ENCODE measurements at regions not wholly inside any gene's neighbourhood (a gene's known extent, or its start where the extent isn't known, plus 50 kb on each side); places are given as distances from the start of the nearest gene placed in this dataset.
"Not testable (repeated sequence)": the region's sequence is repeated elsewhere in the genome, so short reads cannot be mapped to it uniquely, and the experiment has no call there.

DNA sequence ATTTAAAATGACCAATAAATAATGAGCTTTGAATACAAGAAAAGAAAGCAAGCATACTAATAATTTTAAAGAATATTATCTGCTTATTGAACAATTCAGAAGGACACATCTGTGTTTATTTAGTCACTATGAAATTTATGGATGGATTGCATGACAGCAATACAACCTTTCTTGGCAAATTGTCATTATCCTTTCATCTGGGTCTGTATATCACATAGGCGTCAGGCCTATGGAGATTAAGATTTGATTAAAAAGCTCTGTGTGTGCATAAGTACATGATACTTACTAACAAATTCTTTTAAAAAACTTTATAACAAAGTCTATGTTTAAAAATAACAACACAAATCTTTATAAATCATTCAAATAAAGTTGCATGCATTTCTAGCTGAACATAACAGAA is 1394.4 kb downstream of the KHDRBS2 start:
- intact Hi-C loops (cut with DNase I) = no loop called here
- Histone ChIP-seq H3K36me3 (no peaks in the 10 kb centered on the region), H3K9me3 (peaks cover 0 to 5% of the 10 kb centered on the region in 2 donors), H3K27me3 (no peaks in the 10 kb centered on the region), H3K4me1 (no peaks in the 10 kb centered on the region), H3K27ac (no peak overlapping the region), H3K4me3 (no peak overlapping the region)
- no peak for ATAC-seq
- TF ChIP-seq, protein P1, sequence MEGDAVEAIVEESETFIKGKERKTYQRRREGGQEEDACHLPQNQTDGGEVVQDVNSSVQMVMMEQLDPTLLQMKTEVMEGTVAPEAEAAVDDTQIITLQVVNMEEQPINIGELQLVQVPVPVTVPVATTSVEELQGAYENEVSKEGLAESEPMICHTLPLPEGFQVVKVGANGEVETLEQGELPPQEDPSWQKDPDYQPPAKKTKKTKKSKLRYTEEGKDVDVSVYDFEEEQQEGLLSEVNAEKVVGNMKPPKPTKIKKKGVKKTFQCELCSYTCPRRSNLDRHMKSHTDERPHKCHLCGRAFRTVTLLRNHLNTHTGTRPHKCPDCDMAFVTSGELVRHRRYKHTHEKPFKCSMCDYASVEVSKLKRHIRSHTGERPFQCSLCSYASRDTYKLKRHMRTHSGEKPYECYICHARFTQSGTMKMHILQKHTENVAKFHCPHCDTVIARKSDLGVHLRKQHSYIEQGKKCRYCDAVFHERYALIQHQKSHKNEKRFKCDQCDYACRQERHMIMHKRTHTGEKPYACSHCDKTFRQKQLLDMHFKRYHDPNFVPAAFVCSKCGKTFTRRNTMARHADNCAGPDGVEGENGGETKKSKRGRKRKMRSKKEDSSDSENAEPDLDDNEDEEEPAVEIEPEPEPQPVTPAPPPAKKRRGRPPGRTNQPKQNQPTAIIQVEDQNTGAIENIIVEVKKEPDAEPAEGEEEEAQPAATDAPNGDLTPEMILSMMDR (IDR thresholded peaks at IDR 0.05) = no peak
- no peak for DNase-seq

DNA sequence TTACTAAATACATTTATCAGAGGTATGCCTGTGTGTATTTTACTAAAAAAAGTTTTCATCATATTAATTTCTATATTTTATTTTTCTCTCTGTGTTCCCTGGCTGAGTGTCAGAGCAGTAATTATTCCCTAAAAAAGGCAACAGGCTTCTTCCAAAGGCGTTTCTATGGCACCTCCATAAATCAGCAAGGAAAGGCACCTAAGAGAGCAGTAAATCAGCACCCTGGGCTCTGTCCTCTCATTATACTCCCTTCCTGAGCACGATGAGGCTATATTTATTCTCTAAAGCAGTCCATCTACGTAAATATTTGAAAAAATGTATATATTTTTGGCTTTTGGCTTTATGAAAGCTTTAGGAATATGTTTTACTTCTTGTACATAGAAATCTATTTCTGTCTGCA is 1408.6 kb downstream of the KHDRBS2 start:
- H3K4me1 ChIP-seq; H3K36me3 ChIP-seq; DNase-seq; H3K9me3 ChIP-seq; ATAC-seq; H3K4me3 ChIP-seq; intact Hi-C loops (cut with DNase I); H3K27me3 ChIP-seq; H3K27ac ChIP-seq: not testable (repeated sequence)

DNA sequence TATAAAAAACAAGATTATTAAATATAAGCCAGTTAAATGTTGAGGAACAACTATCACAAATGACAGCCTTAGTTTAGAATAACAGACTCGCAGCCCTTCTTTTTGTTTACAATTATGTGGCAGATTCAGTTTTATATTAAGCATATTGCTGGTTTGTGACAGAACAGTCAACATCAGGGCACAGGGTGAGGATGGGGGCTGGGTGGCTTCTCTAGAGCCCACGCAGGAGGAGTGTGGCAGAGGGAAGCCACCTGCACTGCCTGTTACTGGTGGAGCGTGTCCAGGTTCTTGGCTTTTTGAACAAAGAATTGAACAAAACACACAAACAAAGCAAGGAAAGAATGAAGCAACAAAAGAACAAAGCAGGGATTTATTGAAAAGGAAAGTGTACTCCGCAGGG is 1415.2 kb downstream of the KHDRBS2 start:
- peak in 1 of 4 donors; percentile 20 for DNase-seq
- H3K9me3 ChIP-seq; H3K4me3 ChIP-seq; H3K27ac ChIP-seq; H3K4me1 ChIP-seq; ATAC-seq; H3K27me3 ChIP-seq; H3K36me3 ChIP-seq; intact Hi-C loops (cut with DNase I): not testable (repeated sequence)

DNA sequence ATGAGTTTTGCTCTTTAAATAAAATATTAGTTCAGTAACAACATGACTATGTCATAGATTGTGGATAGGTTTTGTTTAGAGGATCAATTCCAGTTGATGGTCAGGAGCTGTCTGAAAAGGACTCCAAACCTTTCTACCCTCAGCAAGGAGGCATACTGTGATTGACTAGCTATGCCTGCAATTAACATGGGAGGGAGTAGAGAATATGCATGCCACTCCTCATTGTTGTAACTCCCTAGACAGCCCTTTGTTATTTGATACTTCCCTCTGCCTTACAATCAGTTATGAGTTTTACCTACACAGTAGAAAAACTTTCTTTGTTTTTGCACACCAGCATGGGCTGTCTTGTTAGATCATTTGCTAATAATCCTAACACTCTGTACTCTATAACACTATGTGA is 1418.5 kb downstream of the KHDRBS2 start:
- ATAC-seq (no peak), DNase-seq (no peak)
- no peak overlapping the region for H3K27ac ChIP-seq
- no peak overlapping the region for H3K4me3 ChIP-seq
- H3K36me3 ChIP-seq = no peaks in the 10 kb centered on the region
- H3K4me1 ChIP-seq = no peaks in the 10 kb centered on the region
- H3K27me3 ChIP-seq = no peaks in the 10 kb centered on the region
- peaks cover 0 to 7% of the 10 kb centered on the region in 2 donors for H3K9me3 ChIP-seq
- TF ChIP-seq, protein P1 (IDR thresholded peaks at IDR 0.05) = no peak
- intact Hi-C loops (cut with DNase I) = no loop called here

DNA sequence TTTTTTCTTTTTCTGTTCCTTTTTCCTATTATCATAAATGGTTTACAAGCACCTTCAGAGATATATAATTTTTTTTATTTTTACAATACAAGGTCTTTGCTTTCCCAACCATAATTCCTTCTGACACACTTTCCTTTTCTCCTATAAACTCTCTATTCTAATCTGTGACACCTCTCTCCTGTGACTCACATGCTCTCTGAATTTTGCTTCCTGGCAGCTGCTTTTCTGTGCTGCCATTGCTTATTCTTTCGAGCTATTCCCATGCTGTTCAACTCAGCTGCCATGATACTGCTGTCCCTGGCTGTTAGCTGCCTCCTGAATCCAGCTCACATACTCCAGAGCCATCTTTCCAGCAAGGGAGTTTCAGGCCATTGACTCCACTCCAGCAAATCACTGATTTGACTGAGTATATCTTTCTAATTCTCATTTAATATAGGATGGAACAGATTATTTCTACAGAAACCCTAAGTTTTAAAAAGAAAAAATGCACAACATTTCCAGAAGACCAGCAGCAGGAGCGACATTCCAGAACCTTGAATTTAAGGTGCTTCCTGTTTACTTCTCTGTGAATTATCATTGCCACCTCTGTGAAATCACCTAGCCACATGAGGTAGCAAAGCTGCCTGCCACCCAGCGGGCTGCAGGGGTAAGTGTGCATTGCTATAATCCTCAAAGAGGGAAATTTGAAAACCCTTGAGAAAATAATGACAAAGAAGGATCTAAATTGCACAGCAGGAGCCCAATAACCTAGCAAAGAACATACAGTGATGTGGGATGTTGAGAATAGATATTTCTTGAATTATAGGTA is 1442.6 kb downstream of the KHDRBS2 start:
- H3K27me3 ChIP-seq; DNase-seq; H3K9me3 ChIP-seq; H3K27ac ChIP-seq; H3K36me3 ChIP-seq; intact Hi-C loops (cut with DNase I); H3K4me3 ChIP-seq; H3K4me1 ChIP-seq: not testable (repeated sequence)
- ATAC-seq = peak; percentile 83

DNA sequence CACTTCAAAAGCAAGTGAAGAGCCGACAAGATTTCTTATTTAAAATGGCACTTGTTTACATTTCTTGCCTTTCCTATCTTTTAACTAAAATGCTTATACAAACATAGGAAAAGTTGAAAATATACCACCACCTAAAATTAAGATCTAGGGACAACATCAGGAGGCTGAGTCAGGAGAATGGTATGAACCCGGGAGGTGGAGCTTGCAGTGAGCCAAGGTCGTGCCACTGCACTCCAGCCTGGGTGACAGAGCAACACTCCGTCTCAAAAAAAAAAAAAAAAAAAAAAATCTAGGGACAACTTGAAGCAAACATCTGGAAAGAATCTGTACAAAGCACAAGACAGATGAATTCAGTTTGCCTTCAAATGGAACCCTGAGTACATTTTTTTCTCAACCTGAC is 1455.3 kb downstream of the KHDRBS2 start:
- DNase-seq; intact Hi-C loops (cut with DNase I); H3K36me3 ChIP-seq; H3K27me3 ChIP-seq; ATAC-seq; H3K4me1 ChIP-seq; H3K4me3 ChIP-seq; H3K9me3 ChIP-seq; H3K27ac ChIP-seq: not testable (repeated sequence)

DNA sequence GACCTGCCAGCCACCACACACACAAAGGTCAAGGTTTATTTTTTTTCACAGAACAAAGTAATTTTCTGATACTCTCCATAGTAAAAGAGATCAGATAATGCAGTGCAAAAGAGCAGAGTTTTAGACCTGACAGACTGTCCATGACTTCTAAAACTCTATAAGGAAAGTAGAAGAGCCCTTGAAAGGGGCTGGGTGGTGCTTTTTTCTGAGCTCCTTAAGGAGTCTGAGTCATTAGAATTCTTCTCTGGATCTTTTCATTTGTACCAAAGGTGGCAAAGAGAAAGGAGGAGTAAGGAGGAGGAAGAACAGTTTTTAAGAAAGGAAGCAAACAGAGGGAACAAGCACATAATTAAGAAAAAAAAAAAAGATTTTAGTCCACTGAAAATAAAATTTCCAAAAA is 1463.4 kb downstream of the KHDRBS2 start:
- ATAC-seq = peak; percentile 93
- intact Hi-C loops (cut with DNase I); H3K4me1 ChIP-seq; DNase-seq; H3K4me3 ChIP-seq; H3K36me3 ChIP-seq; H3K27ac ChIP-seq; H3K9me3 ChIP-seq; H3K27me3 ChIP-seq: not testable (repeated sequence)

DNA sequence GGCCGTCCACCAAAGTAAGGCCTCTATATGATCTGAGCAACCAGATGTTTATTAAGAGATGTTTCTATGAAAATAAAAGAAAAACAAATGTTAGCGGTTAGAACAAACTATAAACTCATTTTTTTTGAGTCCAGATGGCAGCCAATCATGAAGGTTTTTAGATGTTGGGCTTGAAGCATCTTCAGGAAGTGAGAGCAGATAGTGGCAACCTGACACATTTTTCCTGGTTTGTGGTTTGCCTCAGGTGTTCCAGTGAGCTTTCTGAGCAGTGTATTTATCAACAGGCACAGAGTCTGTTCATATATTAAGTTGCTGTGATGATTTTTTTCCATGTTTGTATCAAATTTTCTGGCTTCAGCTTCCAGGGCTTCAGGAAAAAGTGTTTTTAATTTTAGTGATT is 1468.0 kb downstream of the KHDRBS2 start:
- H3K27me3 ChIP-seq; intact Hi-C loops (cut with DNase I); H3K4me3 ChIP-seq; ATAC-seq; H3K36me3 ChIP-seq; H3K4me1 ChIP-seq; DNase-seq; H3K27ac ChIP-seq: not testable (repeated sequence)
- peaks cover 0 to 11% of the 10 kb centered on the region in 2 donors for H3K9me3 ChIP-seq

DNA sequence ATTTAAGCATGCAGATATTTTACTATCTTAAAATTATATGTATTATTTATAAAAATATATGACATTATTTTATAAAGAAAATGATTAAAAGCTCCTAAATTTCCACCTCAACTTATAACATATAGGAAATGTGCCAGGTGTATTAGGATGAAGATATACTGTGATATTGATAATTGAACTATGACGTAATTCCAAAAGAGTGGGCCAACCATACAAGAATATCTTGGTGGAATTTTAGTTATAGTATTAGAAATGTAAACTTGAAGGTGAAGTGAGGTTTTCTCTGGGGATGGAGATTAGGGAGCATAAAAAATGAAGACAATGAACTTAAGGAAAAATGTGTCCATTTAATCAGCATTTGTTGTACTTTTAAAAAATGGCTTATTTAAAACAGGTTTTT is 1471.2 kb downstream of the KHDRBS2 start:
- H3K27ac ChIP-seq; H3K4me3 ChIP-seq; intact Hi-C loops (cut with DNase I); H3K9me3 ChIP-seq; DNase-seq; ATAC-seq; H3K4me1 ChIP-seq; H3K27me3 ChIP-seq; H3K36me3 ChIP-seq: not testable (repeated sequence)

DNA sequence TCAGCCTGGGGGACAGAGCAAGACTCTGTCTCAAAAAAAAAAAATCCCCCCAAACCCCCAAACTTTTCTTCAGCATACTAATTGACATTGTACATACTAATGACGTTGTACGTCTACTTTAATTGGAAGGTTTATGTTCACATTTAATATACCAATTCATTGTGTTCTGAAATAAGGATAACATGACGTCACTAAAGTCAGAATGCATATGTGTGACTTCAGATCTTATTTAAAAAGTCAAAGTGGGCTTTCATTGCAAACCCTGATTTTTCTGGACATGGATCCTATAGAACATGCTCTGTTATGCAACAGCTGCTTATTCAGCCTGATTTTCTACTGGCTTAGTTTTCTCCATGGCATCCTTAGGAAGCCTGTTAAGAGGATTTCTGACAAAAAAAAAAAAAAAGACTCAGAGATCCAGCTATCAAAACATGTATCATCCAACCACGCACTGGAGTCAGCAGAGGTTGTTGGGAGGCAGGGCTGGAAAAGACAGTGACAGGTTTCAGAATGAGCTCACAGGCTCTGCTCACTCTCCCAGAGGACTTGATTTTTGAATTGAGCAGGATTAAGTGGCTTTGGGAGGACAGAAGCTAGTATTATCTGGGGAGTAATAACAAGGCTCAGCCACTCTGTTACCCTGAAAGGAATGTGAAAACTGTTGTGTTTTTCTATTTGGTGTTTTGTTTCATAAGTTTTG is 1472.0 kb downstream of the KHDRBS2 start:
- ATAC-seq; H3K4me1 ChIP-seq; H3K27me3 ChIP-seq; H3K36me3 ChIP-seq; DNase-seq; H3K9me3 ChIP-seq; intact Hi-C loops (cut with DNase I); H3K4me3 ChIP-seq; H3K27ac ChIP-seq: not testable (repeated sequence)

DNA sequence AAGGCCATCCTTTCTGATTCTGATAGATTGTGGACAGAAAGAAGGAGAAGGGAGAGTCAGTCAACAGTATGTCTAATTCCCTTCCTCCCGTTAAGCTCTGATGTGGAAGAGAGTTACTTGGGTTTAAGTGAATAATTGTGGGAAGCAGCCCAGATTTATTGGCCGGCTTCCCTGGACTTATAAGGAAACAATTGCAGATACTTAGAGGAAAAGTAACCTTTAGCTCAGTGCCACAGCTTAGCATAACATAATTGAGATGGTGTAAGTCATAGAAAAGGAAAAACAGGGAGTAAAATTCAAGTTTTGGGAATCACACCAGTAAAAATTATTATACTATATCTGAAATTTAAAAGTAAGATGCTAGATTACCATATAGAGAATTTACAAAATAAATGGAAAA is 1475.8 kb downstream of the KHDRBS2 start:
- H3K9me3 ChIP-seq; H3K27ac ChIP-seq; H3K36me3 ChIP-seq; ATAC-seq; DNase-seq; H3K27me3 ChIP-seq; H3K4me1 ChIP-seq; H3K4me3 ChIP-seq; intact Hi-C loops (cut with DNase I): not testable (repeated sequence)
